ENCODE measurements at regions not wholly inside any gene's neighbourhood (a gene's known extent, or its start where the extent isn't known, plus 50 kb on each side); places are given as distances from the start of the nearest gene placed in this dataset.
"Not testable (repeated sequence)": the region's sequence is repeated elsewhere in the genome, so short reads cannot be mapped to it uniquely, and the experiment has no call there.

DNA sequence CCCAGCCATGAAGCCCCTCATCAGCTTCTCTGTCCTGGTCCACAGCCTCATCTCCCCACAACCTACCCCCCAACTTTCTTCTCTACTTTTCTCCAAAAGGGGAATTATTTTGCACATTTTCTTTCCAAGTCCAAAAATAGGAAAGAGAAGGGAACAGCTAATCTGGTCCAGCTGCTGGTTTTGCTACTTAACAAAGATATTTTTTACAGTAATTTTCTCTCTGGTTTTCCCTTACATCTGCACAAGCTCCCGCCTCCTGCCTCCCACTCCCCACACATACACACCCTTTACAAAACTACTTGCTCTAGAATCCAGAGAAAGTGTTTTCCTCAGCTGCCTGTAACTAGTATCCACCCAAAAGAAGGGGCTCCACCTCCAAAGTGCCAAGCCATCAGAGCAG is 177.2 kb downstream of the POLR2M start:
- no peak for DNase-seq

DNA sequence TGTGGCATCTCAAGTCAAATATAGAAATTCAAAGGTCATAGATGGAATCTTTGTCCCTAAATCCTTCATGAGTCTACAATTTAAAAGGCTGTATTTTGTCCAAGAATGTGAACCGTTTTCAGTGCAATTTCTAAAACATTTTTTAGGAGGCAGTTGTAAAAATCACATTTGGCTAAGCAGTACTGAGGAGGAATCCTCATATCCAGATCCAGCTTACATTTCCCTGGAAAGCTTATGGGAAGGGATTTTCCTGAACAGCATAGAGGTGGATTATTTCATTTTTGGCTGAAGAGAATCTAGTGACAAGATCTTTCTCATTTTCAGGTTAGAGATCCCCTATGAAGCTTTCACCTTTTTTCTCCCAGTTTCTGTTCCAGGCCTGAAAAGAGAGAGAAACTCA is 178.4 kb downstream of the POLR2M start:
- DNase-seq = no peak

DNA sequence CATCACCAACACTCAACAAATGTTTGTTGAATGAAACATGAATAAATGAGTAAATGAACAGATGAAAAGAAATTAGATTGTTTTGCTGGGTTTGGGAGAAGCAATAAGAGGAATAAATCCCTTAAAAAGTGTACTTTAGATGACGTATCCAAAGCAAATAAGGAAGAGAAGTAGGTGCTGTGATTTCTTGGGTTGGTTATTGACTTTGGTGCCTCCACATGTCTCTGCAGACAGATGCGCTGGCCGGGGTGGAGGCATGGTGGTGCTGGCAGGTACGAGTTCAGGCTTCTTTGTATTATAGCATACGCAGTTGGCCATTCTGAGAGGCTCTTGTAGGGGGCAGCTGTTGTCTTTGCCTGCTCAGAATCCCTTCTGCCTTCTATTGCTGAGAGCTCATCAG is 178.9 kb downstream of the POLR2M start:
- no peak for DNase-seq

DNA sequence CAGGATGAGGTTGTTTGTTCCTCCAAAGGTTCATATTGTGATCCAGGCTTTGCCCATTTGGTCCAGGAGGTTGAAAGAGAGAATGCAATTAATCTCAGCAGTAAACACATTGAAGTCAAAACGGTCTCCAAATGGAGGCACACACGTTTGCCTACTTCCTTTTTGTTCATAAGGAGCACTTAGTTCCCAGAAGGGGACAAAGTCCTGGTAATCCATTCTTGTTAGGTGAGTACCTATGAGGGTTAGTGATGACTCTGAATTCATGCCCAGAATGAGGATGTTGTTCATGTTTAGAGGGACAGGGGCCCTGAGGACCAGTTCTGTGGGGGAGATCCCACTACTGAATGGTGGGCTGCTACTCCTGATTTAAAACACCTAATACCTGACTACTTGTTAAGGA is 177.7 kb downstream of the ALDH1A2 start:
- no peak for DNase-seq

DNA sequence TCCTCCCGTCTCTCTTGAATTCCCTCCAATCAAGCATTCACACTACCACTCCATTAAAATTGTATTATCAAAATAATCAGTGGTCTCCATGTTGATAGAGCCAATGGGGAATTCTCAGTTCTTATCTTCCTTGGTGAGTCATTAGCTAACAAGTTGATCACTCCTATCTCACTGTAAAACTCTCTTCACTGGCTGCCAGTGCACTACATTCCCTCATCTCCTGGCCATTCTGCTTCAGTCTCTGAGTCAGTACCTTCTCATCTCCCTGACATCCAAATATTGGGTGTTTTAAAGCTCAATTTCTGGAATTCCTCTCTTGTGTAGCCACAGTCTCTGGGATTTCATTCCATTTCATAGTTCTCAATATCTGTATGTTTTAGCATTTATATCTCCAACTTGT is 175.2 kb downstream of the ALDH1A2 start:
- DNase-seq = no peak

DNA sequence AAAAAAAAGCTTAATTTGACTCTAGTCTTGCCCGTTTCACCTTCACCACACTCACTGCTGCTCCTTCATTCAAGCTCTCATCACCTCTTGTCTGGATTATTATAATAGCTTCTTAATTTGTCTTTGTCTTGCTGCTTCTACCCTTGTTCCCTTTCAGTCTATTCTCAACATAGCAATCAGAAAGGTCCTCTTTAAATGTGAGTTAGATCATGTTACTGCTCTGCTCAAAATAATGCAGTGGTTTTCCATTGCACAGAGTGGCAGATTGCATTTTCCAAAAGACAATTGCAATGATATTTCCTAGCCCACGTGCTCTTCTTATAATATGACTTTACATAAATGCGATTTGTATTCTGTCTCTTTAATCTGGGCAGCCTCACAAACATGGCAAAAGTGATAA is 174.6 kb downstream of the ALDH1A2 start:
- DNase-seq = no peak

DNA sequence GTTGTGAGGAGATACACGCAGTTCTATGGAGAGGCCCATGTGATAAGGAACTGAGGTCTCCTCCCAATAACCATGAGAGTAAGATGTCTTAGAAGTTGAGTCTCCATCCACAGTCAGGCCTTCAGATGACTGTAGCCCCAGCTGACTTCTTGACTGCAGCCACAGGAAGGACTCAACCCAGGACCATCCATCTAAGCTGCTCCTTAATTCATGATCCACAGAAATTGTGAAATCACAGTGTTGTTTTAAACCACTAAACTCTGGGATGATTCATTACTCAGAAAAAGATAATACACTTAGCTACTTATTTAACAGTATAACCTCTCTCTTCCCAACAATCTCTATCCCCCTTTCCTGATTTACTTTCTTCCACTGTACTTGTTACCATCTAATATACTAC is 173.3 kb downstream of the ALDH1A2 start:
- DNase-seq = no peak

DNA sequence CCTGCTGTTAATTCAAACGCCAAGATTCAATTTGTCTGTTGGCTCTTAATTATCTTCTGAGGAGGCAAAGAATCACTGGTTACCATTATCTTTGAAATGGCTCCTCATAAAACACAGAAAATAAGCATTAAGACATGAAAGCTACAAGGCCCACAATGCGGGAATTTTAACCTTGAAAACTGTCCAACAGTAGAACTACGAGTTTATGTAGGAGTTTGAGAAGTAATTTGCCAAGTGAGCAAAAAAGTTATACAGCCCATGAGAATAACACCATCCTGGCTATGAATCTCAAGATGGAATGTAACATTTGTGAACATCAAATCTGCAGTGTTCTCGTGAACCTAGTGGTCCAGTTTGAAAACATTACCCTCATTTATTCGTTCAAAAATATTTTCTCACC is 172.5 kb downstream of the ALDH1A2 start:
- no peak for DNase-seq

DNA sequence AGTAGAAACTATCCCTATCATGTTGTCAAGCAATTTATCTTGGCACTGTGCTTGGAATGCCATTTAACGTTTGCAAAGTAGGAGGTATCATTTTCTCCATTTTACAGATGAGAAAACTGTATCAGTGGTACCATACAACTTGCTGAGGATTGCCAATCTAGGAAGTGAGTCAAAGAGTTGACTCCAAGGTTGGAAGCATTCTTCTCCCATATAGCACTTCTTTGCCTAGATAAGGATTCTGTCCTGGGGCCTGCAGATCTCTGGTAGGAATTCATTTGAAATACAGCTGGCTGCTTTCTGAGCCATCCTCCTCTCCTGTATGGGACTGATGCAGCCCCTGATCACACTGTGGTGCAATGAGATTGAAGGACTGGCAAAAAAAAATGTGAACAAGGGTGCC is 170.2 kb downstream of the ALDH1A2 start:
- no peak for DNase-seq

DNA sequence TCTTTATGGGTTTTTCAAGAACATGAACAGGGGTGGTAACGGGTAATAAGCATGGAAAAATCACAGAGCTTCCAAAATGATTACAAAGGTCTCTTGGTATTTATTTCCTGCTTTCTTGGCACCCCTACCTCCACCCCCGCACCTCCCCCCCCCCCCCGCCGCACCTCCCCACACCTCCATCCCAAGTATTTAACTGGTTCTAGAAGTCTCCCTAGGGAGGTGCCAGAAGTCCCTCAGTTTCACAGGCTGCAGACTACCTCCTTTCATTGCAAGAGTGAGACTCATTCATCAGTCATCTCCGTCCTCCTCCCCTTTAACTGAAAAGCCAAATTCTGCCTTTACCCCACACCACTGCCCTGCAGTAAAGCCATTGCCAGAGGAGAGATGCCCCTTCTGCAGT is 169.4 kb downstream of the ALDH1A2 start:
- DNase-seq = no peak

DNA sequence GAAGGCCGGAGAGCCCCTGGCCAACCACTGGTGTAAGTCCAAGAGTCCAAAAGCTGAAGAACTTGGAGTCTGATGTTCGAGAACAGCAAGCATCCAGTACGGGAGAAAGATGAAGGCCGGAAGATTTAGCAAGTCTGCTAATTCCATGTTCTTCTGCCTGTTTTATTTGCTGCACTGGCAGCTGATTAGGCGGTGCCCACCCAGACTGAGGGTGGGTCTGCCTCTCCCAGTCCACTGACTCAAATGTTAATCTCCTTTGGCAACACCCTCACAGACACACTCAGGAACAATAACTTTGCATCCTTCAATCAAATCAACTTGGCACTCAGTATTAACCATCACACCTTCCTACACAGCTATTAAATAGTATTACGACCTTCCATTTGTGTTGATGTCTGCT is 168.6 kb downstream of the ALDH1A2 start:
- not testable (repeated sequence) for DNase-seq

DNA sequence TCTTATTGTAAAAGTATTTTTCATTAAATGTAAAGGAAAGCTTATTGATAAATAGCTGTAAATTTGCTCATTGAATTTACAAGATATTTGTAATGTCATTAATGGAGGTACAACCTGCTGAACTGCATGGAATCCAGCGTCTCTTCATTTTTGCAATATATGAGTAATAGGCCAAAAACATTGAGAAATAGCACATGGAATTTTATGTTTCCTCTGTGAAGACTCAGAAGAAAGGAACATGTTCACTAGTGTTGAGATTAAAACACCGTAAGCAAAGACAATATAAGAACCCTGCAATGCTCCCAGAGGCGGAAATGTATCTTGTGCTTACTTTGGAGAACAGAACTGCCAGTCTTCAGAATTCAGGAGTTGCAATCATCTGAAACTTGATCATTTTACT is 167.6 kb downstream of the ALDH1A2 start:
- DNase-seq = no peak

DNA sequence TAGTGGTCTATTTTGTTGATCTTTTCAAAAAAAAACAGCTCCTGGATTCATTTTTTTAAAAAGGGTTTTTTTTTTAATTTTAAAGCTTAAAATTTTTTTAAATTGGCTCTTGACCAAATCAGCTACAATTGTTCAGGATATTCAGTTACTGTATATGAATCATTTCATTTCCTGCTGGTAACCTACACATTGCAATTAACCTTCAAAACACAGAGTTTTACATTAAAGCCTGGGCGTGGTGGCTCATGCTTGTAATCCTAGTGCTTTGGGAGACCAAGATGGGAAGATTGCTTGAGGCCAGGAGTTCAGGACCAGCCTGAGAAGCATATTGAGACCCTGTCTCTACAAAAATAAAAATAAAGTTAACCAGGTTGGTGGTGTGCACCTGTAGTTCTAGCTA is 163.4 kb downstream of the ALDH1A2 start:
- no peak for DNase-seq

Data from NCI-H1930 (cell line).